ENCODE measurements at regions not wholly inside any gene's neighbourhood (a gene's known extent, or its start where the extent isn't known, plus 50 kb on each side); places are given as distances from the start of the nearest gene placed in this dataset.

- Histone ChIP-seq H3K36me3 (ENCODE audit: control insufficient read depth, insufficient read depth, low read length) (no peaks in the 10 kb centered on the region), H3K27me3 (ENCODE audit: control insufficient read depth, insufficient read depth, low read length) (no peaks in the 10 kb centered on the region), H3K4me3 (ENCODE audit: low read depth, low read length) (no peak overlapping the region)
- FAIRE-seq, result no peak
- no peak for TF ChIP-seq CTCF (IDR thresholded peaks at IDR 0.05; ENCODE audit: insufficient read depth, low read length, severe bottlenecking)
- DNase-seq (ENCODE audit: low read depth), result no peak
These were observed 275.9 kb upstream of the TCF4 start for GRCh38 chr18:55863876-55864275.

- DNase-seq (ENCODE audit: low read depth) (no peak), FAIRE-seq (no peak)
- TF ChIP-seq CTCF (IDR thresholded peaks at IDR 0.05; ENCODE audit: insufficient read depth, low read length, severe bottlenecking), result no peak
- Histone ChIP-seq H3K36me3 (ENCODE audit: control insufficient read depth, insufficient read depth, low read length) (no peaks in the 10 kb centered on the region), H3K4me3 (ENCODE audit: low read depth, low read length) (no peak overlapping the region), H3K27me3 (ENCODE audit: control insufficient read depth, insufficient read depth, low read length) (no peaks in the 10 kb centered on the region)
These were observed 275.4 kb upstream of the TCF4 start for GRCh38 chr18:55863391-55863706.

GRCh38 chr18:55862693-55863390, 274.9 kb upstream of the TCF4 start:
- Histone ChIP-seq H3K4me3 (ENCODE audit: low read depth, low read length) (no peak overlapping the region), H3K36me3 (ENCODE audit: control insufficient read depth, insufficient read depth, low read length) (no peaks in the 10 kb centered on the region), H3K27me3 (ENCODE audit: control insufficient read depth, insufficient read depth, low read length) (no peaks in the 10 kb centered on the region)
- TF ChIP-seq CTCF (IDR thresholded peaks at IDR 0.05; ENCODE audit: insufficient read depth, low read length, severe bottlenecking), result no peak
- FAIRE-seq (no peak), DNase-seq (ENCODE audit: low read depth) (no peak)

GRCh38 chr18:55861266-55861665, 273.3 kb upstream of the TCF4 start:
- FAIRE-seq (peak; percentile 76), DNase-seq (ENCODE audit: low read depth) (peak; percentile 45)
- Histone ChIP-seq H3K27me3 (ENCODE audit: control insufficient read depth, insufficient read depth, low read length) (no peaks in the 10 kb centered on the region), H3K36me3 (ENCODE audit: control insufficient read depth, insufficient read depth, low read length) (no peaks in the 10 kb centered on the region), H3K4me3 (ENCODE audit: low read depth, low read length) (no peak overlapping the region)
- peak; percentile 53 for TF ChIP-seq CTCF (IDR thresholded peaks at IDR 0.05; ENCODE audit: insufficient read depth, low read length, severe bottlenecking)

- H3K36me3 ChIP-seq (ENCODE audit: control insufficient read depth, insufficient read depth, low read length), result no peaks in the 10 kb centered on the region
- TF ChIP-seq CTCF (IDR thresholded peaks at IDR 0.05; ENCODE audit: insufficient read depth, low read length, severe bottlenecking), result no peak
- FAIRE-seq (no peak), DNase-seq (ENCODE audit: low read depth) (no peak)
- H3K4me3 ChIP-seq (ENCODE audit: low read depth, low read length), result no peak overlapping the region
- no peaks in the 10 kb centered on the region for H3K27me3 ChIP-seq (ENCODE audit: control insufficient read depth, insufficient read depth, low read length)
These were observed 270.9 kb upstream of the TCF4 start for GRCh38 chr18:55858661-55859515.

All from bronchial epithelial cell (primary cell).